Fibroblast of lung (primary cell): ENCODE measurements at regions not wholly inside any gene's neighbourhood (a gene's known extent, or its start where the extent isn't known, plus 50 kb on each side); places are given as distances from the start of the nearest gene placed in this dataset.

Experiments
- DNase-seq, 2 donors: peaks; one replicate each; pipeline versions ENCODE4 v3.0.0 to v3.0.0-alpha.2; 2010; ENCODE audit warnings: low read depth in 2 of 2
- H2AFZ ChIP-seq: 2 replicates; pipeline ENCODE4 v1.5.1; 2012; ENCODE audit warnings: low read length, control low read depth, inconsistent platforms
- H3K27ac ChIP-seq: 2 replicates; pipeline ENCODE4 v1.5.1; 2011; ENCODE audit warnings: low read length, control low read depth; ENCODE audit not compliant: insufficient read depth
- H3K27me3 ChIP-seq: 2 replicates; pipeline ENCODE4 v1.5.1; 2011; ENCODE audit warnings: mild to moderate bottlenecking, low read length; ENCODE audit not compliant: control insufficient read depth, insufficient read depth
- H3K36me3 ChIP-seq: 2 replicates; pipeline ENCODE4 v1.5.1; 2011; ENCODE audit warnings: low read length; ENCODE audit not compliant: control insufficient read depth, insufficient read depth
- H3K4me1 ChIP-seq: 2 replicates; pipeline ENCODE4 v1.5.1; 2011; ENCODE audit warnings: low read length; ENCODE audit not compliant: control insufficient read depth, insufficient read depth; ENCODE audit errors: extremely low read depth
- H3K4me2 ChIP-seq: 2 replicates; pipeline ENCODE4 v1.5.1; 2011; ENCODE audit warnings: low read length, control low read depth; ENCODE audit not compliant: insufficient read depth; ENCODE audit errors: extremely low read depth
- H3K4me3 ChIP-seq, 4 experiments: fragments of 200-600 bp in 1 of 4; sonication (generic) in 1 of 4; replicated peaks in 1 of 4; 2 replicates each; pipeline ENCODE4 v1.5.1; 2011 to 2016; ENCODE audit warnings: low read length in 4 of 4, low read depth in 3 of 4, mild to moderate bottlenecking in 3 of 4, control low read depth in 2 of 4, inconsistent platforms in 1 of 4, mixed read lengths in 1 of 4; ENCODE audit not compliant: insufficient read depth in 1 of 4; ENCODE audit errors: control extremely low read depth in 1 of 4
- H3K79me2 ChIP-seq: 2 replicates; pipeline ENCODE4 v1.5.1; 2012; ENCODE audit warnings: mild to moderate bottlenecking, low read length, inconsistent platforms; ENCODE audit not compliant: control insufficient read depth, insufficient read depth
- H3K9ac ChIP-seq: 2 replicates; pipeline ENCODE4 v1.5.1; 2011; ENCODE audit warnings: mild to moderate bottlenecking, low read length, control low read depth; ENCODE audit not compliant: insufficient read depth
- H3K9me3 ChIP-seq: 2 replicates; pipeline ENCODE4 v1.5.1; 2012; ENCODE audit warnings: low read depth, low read length; ENCODE audit not compliant: control insufficient read depth, insufficient read depth
- H4K20me1 ChIP-seq: 2 replicates; pipeline ENCODE4 v1.5.1; 2011; ENCODE audit warnings: low read length; ENCODE audit not compliant: control insufficient read depth, insufficient read depth; ENCODE audit errors: extremely low read depth
- CTCF ChIP-seq, 2 donors: IDR thresholded peaks in 1 of 2; conservative IDR thresholded peaks in 1 of 2; 1 replicate in 1 of 2; 2 replicates in 1 of 2; pipeline ENCODE4 v1.5.1; 2011 to 2012; ENCODE audit warnings: low read length in 2 of 2, control low read depth in 1 of 2, inconsistent platforms in 1 of 2, low read depth in 1 of 2, mild to moderate bottlenecking in 1 of 2
- EZH2 ChIP-seq: IDR thresholded peaks from 2 replicates; pipeline ENCODE4 v1.5.1; 2012; ENCODE audit warnings: low read length, control low read depth, mild to moderate bottlenecking; ENCODE audit errors: missing control alignments

GRCh38 chr6:223763-224162, 68.5 kb upstream of the DUSP22 start:
- H3K4me3 ChIP-seq = no peak overlapping the region
- peak; percentile 28 to 47 for DNase-seq
- H4K20me1 ChIP-seq = no peaks in the 10 kb centered on the region
- TF ChIP-seq EZH2 = no peak
- H3K36me3 ChIP-seq = no peaks in the 10 kb centered on the region
- no peaks in the 10 kb centered on the region for H3K4me1 ChIP-seq
- H3K9me3 ChIP-seq = no peaks in the 10 kb centered on the region
- no peaks in the 10 kb centered on the region for H3K27me3 ChIP-seq
- H3K9ac ChIP-seq = no peak overlapping the region
- H3K79me2 ChIP-seq = no peaks in the 10 kb centered on the region
- H3K27ac ChIP-seq = no peak overlapping the region
- H2AFZ ChIP-seq = no peak overlapping the region
- H3K4me2 ChIP-seq = no peak overlapping the region

GRCh38 chr6:224350-224749, 67.9 kb upstream of the DUSP22 start:
- Histone ChIP-seq H3K27me3 (no peaks in the 10 kb centered on the region), H3K9ac (no peak overlapping the region), H3K4me2 (no peak overlapping the region), H3K36me3 (no peaks in the 10 kb centered on the region), H3K4me1 (no peaks in the 10 kb centered on the region), H3K27ac (no peak overlapping the region), H2AFZ (no peak overlapping the region), H4K20me1 (no peaks in the 10 kb centered on the region), H3K4me3 (no peak overlapping the region), H3K79me2 (no peaks in the 10 kb centered on the region), H3K9me3 (no peaks in the 10 kb centered on the region)
- no peak for DNase-seq
- no peak for TF ChIP-seq EZH2
- no peak for TF ChIP-seq CTCF (conservative IDR thresholded peaks at IDR 0.05 in 1 of 2, IDR thresholded peaks at IDR 0.05 in 1 of 2; ENCODE audit: low read depth in 1 of 2, low read length in 2 of 2)

- no peak overlapping the region for H3K4me3 ChIP-seq
- H3K79me2 ChIP-seq = no peaks in the 10 kb centered on the region
- DNase-seq = no peak
- H3K36me3 ChIP-seq = no peaks in the 10 kb centered on the region
- no peak overlapping the region for H3K4me2 ChIP-seq
- H3K27me3 ChIP-seq = no peaks in the 10 kb centered on the region
- no peaks in the 10 kb centered on the region for H3K4me1 ChIP-seq
- H4K20me1 ChIP-seq = no peaks in the 10 kb centered on the region
- no peak overlapping the region for H2AFZ ChIP-seq
- TF ChIP-seq EZH2 = no peak
- no peak for TF ChIP-seq CTCF (conservative IDR thresholded peaks at IDR 0.05 in 1 of 2, IDR thresholded peaks at IDR 0.05 in 1 of 2; ENCODE audit: low read depth in 1 of 2, low read length in 2 of 2)
- no peak overlapping the region for H3K27ac ChIP-seq
- H3K9me3 ChIP-seq = no peaks in the 10 kb centered on the region
- no peak overlapping the region for H3K9ac ChIP-seq
Measured at GRCh38 chr6:225121-225721, 67.1 kb upstream of the DUSP22 start.
